ENCODE measurements at regions not wholly inside any gene's neighbourhood (a gene's known extent, or its start where the extent isn't known, plus 50 kb on each side); places are given as distances from the start of the nearest gene placed in this dataset.

- Mint-ChIP-seq H3K27ac (ENCODE audit: unreplicated experiment) (no peak overlapping the region), H3K27me3 (ENCODE audit: low read depth) (peaks cover 3% of the 10 kb centered on the region), H3K4me1 (no peaks in the 10 kb centered on the region), H3K36me3 (ENCODE audit: low read depth) (no peaks in the 10 kb centered on the region), H3K9me3 (no peaks in the 10 kb centered on the region), H3K4me3 (no peak overlapping the region)
- TF ChIP-seq CTCF (conservative IDR thresholded peaks at IDR 0.05): no peak
- no peak for DNase-seq (ENCODE audit: low read depth, low spot score)
Measured at GRCh38 chr11:29324328-29324727, 692.5 kb downstream of the KCNA4 start.

- Mint-ChIP-seq H3K4me1 (no peaks in the 10 kb centered on the region), H3K27me3 (ENCODE audit: low read depth) (no peaks in the 10 kb centered on the region), H3K27ac (ENCODE audit: unreplicated experiment) (no peak overlapping the region), H3K9me3 (no peaks in the 10 kb centered on the region), H3K4me3 (no peak overlapping the region), H3K36me3 (ENCODE audit: low read depth) (no peaks in the 10 kb centered on the region)
- no peak for TF ChIP-seq CTCF (conservative IDR thresholded peaks at IDR 0.05)
- DNase-seq (ENCODE audit: low read depth, low spot score): no peak
Measured at GRCh38 chr11:29321293-29322132, 695.3 kb downstream of the KCNA4 start.

DNA sequence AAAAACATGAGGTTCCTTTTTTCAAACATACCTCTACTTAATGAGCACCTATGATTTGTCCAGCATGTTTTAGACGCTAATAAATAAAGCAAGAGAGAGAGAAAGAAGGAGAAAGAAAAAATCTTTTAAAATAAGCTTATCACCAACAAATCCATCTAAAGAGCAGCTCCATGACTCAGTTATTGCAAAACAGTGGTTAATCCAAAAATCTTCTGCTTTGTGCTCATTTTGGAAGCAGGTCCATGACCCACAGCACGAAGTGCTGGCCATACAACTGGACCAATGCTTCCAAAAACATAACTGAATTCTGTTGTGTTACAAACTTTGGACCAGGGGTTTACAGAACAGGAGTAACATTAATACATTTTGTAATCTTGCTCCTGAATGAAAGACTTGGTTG is 696.6 kb downstream of the KCNA4 start:
- Mint-ChIP-seq H3K4me3 (no peak overlapping the region), H3K9me3 (no peaks in the 10 kb centered on the region), H3K36me3 (ENCODE audit: low read depth) (no peaks in the 10 kb centered on the region), H3K27ac (ENCODE audit: unreplicated experiment) (no peak overlapping the region), H3K4me1 (no peaks in the 10 kb centered on the region), H3K27me3 (ENCODE audit: low read depth) (no peaks in the 10 kb centered on the region)
- DNase-seq (ENCODE audit: low read depth, low spot score): no peak
- no peak for TF ChIP-seq CTCF (conservative IDR thresholded peaks at IDR 0.05)

- no peaks in the 10 kb centered on the region for H3K9me3 Mint-ChIP-seq
- TF ChIP-seq CTCF (conservative IDR thresholded peaks at IDR 0.05): no peak
Measured at GRCh38 chr11:29319210-29319609, 697.6 kb downstream of the KCNA4 start.

GRCh38 chr11:29318134-29318845 is 698.5 kb downstream of the KCNA4 start:
- TF ChIP-seq CTCF (conservative IDR thresholded peaks at IDR 0.05): no peak
- no peak for DNase-seq (ENCODE audit: low read depth, low spot score)
- no peaks in the 10 kb centered on the region for H3K4me1 Mint-ChIP-seq
- H3K4me3 Mint-ChIP-seq: no peak overlapping the region
- H3K36me3 Mint-ChIP-seq (ENCODE audit: low read depth): no peaks in the 10 kb centered on the region
- H3K27me3 Mint-ChIP-seq (ENCODE audit: low read depth): no peaks in the 10 kb centered on the region
- no peaks in the 10 kb centered on the region for H3K9me3 Mint-ChIP-seq
- no peak overlapping the region for H3K27ac Mint-ChIP-seq (ENCODE audit: unreplicated experiment)

More at GRCh38 chr11:29319210-29319609, 697.6 kb downstream of the KCNA4 start:
- H3K27ac Mint-ChIP-seq (ENCODE audit: unreplicated experiment): no peak overlapping the region
- H3K4me1 Mint-ChIP-seq: no peaks in the 10 kb centered on the region
- no peak overlapping the region for H3K4me3 Mint-ChIP-seq
- H3K36me3 Mint-ChIP-seq (ENCODE audit: low read depth): no peaks in the 10 kb centered on the region
- no peaks in the 10 kb centered on the region for H3K27me3 Mint-ChIP-seq (ENCODE audit: low read depth)
- DNase-seq (ENCODE audit: low read depth, low spot score): no peak
